ENCODE measurements at regions not wholly inside any gene's neighbourhood (a gene's known extent, or its start where the extent isn't known, plus 50 kb on each side); places are given as distances from the start of the nearest gene placed in this dataset.

- no peak for TF ChIP-seq POLR2A (IDR thresholded peaks at IDR 0.05)
- TF ChIP-seq CTCF (IDR thresholded peaks at IDR 0.05), result no peak
- Histone ChIP-seq H3K36me3 (no peaks in the 10 kb centered on the region), H3K4me3 (no peak overlapping the region), H3K4me1 (no peaks in the 10 kb centered on the region), H3K27ac (no peak overlapping the region), H3K9me3 (no peaks in the 10 kb centered on the region), H3K27me3 (no peaks in the 10 kb centered on the region)
- DNase-seq, result no peak
These were observed 292.2 kb downstream of the RRAGC start for GRCh38 chr1:38567401-38567800.

- H3K36me3 ChIP-seq, result no peaks in the 10 kb centered on the region
- no peak for TF ChIP-seq CTCF (IDR thresholded peaks at IDR 0.05)
- TF ChIP-seq POLR2A (IDR thresholded peaks at IDR 0.05), result no peak
- no peak for DNase-seq
- no peak overlapping the region for H3K27ac ChIP-seq
- H3K9me3 ChIP-seq, result no peaks in the 10 kb centered on the region
- peaks cover 0 to 9% (median 4%) of the 10 kb centered on the region in 4 donors for H3K4me1 ChIP-seq
- H3K4me3 ChIP-seq, result no peak overlapping the region
- no peaks in the 10 kb centered on the region for H3K27me3 ChIP-seq
These were observed 294.5 kb downstream of the RRAGC start for GRCh38 chr1:38565020-38565491.

GRCh38 chr1:38563942-38564735 is 295.4 kb downstream of the RRAGC start:
- no peak for TF ChIP-seq CTCF (IDR thresholded peaks at IDR 0.05)
- TF ChIP-seq POLR2A (IDR thresholded peaks at IDR 0.05), result no peak
- Histone ChIP-seq H3K27me3 (no peaks in the 10 kb centered on the region), H3K9me3 (no peaks in the 10 kb centered on the region), H3K4me1 (peaks cover 0 to 13% (median 4%) of the 10 kb centered on the region in 4 donors), H3K36me3 (no peaks in the 10 kb centered on the region), H3K4me3 (no peak overlapping the region), H3K27ac (no peak overlapping the region)
- no peak for DNase-seq

GRCh38 chr1:38561725-38562124 is 297.8 kb downstream of the RRAGC start:
- no peak overlapping the region for H3K4me3 ChIP-seq
- H3K27ac ChIP-seq, result no peak overlapping the region
- H3K4me1 ChIP-seq, result peaks cover 0 to 13% (median 6%) of the 10 kb centered on the region in 4 donors
- no peak for TF ChIP-seq POLR2A (IDR thresholded peaks at IDR 0.05)
- no peak for TF ChIP-seq CTCF (IDR thresholded peaks at IDR 0.05)
- no peak for DNase-seq
- H3K36me3 ChIP-seq, result no peaks in the 10 kb centered on the region
- H3K27me3 ChIP-seq, result no peaks in the 10 kb centered on the region
- no peaks in the 10 kb centered on the region for H3K9me3 ChIP-seq

- no peak for DNase-seq
- Histone ChIP-seq H3K9me3 (no peaks in the 10 kb centered on the region), H3K4me1 (peaks cover 0 to 13% (median 6%) of the 10 kb centered on the region in 4 donors), H3K36me3 (no peaks in the 10 kb centered on the region), H3K27me3 (no peaks in the 10 kb centered on the region), H3K27ac (no peak overlapping the region), H3K4me3 (no peak overlapping the region)
- TF ChIP-seq CTCF (IDR thresholded peaks at IDR 0.05), result no peak
- no peak for TF ChIP-seq POLR2A (IDR thresholded peaks at IDR 0.05)
These were observed 298.5 kb downstream of the RRAGC start for GRCh38 chr1:38561110-38561509.
